Tibial artery (tissue), 4 donors: ENCODE measurements at regions not wholly inside any gene's neighbourhood (a gene's known extent, or its start where the extent isn't known, plus 50 kb on each side); places are given as distances from the start of the nearest gene placed in this dataset.

Experiments
- DNase-seq, 2 donors: peaks; one replicate each; pipeline ENCODE4 v3.0.0-alpha.2; 2019
- H3K27ac ChIP-seq, 2 donors: fragments of 200-600 bp; sonication (generic) in 1 of 2; 1 replicate in 1 of 2; 2 replicates in 1 of 2; pipeline ENCODE4 v1.5.1; 2018 to 2019; ENCODE audit warnings: mild to moderate bottlenecking in 1 of 2
- H3K27me3 ChIP-seq, 2 donors: fragments of 200-600 bp; sonication (generic) in 1 of 2; one replicate each; pipeline versions ENCODE4 v1.5.1 to v1.6.0; 2016 to 2019
- H3K36me3 ChIP-seq, 3 donors: fragments of 200-600 bp; sonication (generic) in 2 of 3; one replicate each; pipeline ENCODE4 v1.5.1; 2016 to 2019; ENCODE audit warnings: mild to moderate bottlenecking in 2 of 3
- H3K4me1 ChIP-seq, 4 donors: fragments of 200-600 bp; sonication (generic) in 2 of 4; 1 replicate in 3 of 4; 2 replicates in 1 of 4; pipeline ENCODE4 v1.5.1; 2016 to 2019
- H3K4me3 ChIP-seq, 2 donors: fragments of 200-600 bp; sonication (generic) in 1 of 2; 1 replicate in 1 of 2; 2 replicates in 1 of 2; pipeline ENCODE4 v1.5.1; 2018 to 2019; ENCODE audit warnings: mild to moderate bottlenecking in 2 of 2
- H3K9me3 ChIP-seq, 3 donors: fragments of 200-600 bp; sonication (generic) in 1 of 3; one replicate each; pipeline ENCODE4 v1.5.1; 2016 to 2019
- intact Hi-C: fragments of 100-400 bp; cut with DNase I; formaldehyde crosslinking; loops from one replicate; pipeline ENCODE4 v1.15.0; 2023; ENCODE audit warnings: low total_unique reads
- TF ChIP-seq, protein P1 (sequence below), 2 experiments: fragments of 200-600 bp in 1 of 2; fragments of 450-650 bp in 1 of 2; IDR thresholded peaks; one replicate each; pipeline ENCODE4 v1.5.1; 2017 to 2019; ENCODE audit warnings: antibody characterized with exemption in 2 of 2, mild to moderate bottlenecking in 1 of 2, moderate library complexity in 1 of 2

GRCh38 chr7:84617265-84618030, 422.9 kb upstream of the SEMA3A start:
- Histone ChIP-seq H3K9me3 (no peaks in the 10 kb centered on the region), H3K27me3 (no peaks in the 10 kb centered on the region), H3K27ac (no peak overlapping the region), H3K4me1 (no peaks in the 10 kb centered on the region), H3K36me3 (no peaks in the 10 kb centered on the region), H3K4me3 (no peak overlapping the region)
- intact Hi-C loops: no loop called here
- TF ChIP-seq, protein P1, sequence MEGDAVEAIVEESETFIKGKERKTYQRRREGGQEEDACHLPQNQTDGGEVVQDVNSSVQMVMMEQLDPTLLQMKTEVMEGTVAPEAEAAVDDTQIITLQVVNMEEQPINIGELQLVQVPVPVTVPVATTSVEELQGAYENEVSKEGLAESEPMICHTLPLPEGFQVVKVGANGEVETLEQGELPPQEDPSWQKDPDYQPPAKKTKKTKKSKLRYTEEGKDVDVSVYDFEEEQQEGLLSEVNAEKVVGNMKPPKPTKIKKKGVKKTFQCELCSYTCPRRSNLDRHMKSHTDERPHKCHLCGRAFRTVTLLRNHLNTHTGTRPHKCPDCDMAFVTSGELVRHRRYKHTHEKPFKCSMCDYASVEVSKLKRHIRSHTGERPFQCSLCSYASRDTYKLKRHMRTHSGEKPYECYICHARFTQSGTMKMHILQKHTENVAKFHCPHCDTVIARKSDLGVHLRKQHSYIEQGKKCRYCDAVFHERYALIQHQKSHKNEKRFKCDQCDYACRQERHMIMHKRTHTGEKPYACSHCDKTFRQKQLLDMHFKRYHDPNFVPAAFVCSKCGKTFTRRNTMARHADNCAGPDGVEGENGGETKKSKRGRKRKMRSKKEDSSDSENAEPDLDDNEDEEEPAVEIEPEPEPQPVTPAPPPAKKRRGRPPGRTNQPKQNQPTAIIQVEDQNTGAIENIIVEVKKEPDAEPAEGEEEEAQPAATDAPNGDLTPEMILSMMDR (IDR thresholded peaks at IDR 0.05): no peak
- no peak for DNase-seq

- Histone ChIP-seq H3K36me3 (no peaks in the 10 kb centered on the region), H3K27me3 (no peaks in the 10 kb centered on the region), H3K4me1 (no peaks in the 10 kb centered on the region), H3K4me3 (no peak overlapping the region), H3K9me3 (no peaks in the 10 kb centered on the region), H3K27ac (no peak overlapping the region)
- TF ChIP-seq, protein P1 (IDR thresholded peaks at IDR 0.05): no peak
- intact Hi-C loops: no loop called here
- no peak for DNase-seq
These were observed 420.4 kb upstream of the SEMA3A start for GRCh38 chr7:84614821-84615501.

- Histone ChIP-seq H3K4me3 (no peak overlapping the region), H3K4me1 (no peaks in the 10 kb centered on the region), H3K9me3 (no peaks in the 10 kb centered on the region), H3K27ac (no peak overlapping the region), H3K27me3 (no peaks in the 10 kb centered on the region), H3K36me3 (no peaks in the 10 kb centered on the region)
- DNase-seq: no peak
- intact Hi-C loops: no loop called here
- TF ChIP-seq, protein P1 (IDR thresholded peaks at IDR 0.05): no peak
These were observed 418.5 kb upstream of the SEMA3A start for GRCh38 chr7:84612981-84613681.

DNA sequence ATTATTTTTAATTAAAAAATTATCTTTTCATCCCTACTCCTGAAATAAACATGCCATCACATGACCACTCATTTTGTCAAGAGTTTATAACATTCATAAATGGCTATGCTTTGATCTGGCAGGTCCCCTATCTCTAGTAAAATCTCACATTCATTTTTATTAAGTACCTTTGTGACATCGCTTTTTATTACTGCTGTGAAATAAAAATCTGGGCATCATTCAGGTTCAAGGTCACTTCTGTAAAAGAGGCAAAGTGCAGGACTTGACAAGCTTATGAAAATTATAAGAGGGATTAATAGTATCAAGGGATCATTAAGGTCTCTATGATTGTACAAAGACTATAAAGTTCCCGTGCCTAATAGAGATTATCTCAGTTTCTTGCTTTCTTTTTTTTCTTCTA, 416.8 kb upstream of the SEMA3A start:
- intact Hi-C loops: no loop called here
- H3K9me3 ChIP-seq: no peaks in the 10 kb centered on the region
- no peak overlapping the region for H3K4me3 ChIP-seq
- no peaks in the 10 kb centered on the region for H3K27me3 ChIP-seq
- H3K27ac ChIP-seq: no peak overlapping the region
- no peaks in the 10 kb centered on the region for H3K4me1 ChIP-seq
- no peaks in the 10 kb centered on the region for H3K36me3 ChIP-seq
- TF ChIP-seq, protein P1 (IDR thresholded peaks at IDR 0.05): no peak
- no peak for DNase-seq

DNA sequence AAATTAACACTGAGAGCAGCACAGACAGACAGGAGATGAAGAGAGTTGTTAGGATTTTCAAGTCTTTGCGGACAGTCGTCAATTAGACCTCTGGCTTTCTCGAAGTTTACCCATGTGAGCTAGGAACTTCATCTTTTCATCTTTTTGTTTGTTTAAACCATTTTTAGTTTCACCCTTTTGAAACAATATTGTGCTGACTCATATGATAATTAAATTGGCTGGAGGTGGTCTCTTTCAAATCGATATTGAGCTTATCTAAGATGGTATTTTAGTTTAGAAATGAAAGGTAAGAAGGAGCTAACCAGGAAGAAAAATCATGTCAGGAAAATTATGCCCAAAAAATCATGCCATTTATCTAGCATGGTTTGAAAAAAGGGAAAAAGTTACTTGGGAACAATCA, 415.8 kb upstream of the SEMA3A start:
- DNase-seq: no peak
- Histone ChIP-seq H3K4me3 (no peak overlapping the region), H3K4me1 (no peaks in the 10 kb centered on the region), H3K36me3 (no peaks in the 10 kb centered on the region), H3K27me3 (no peaks in the 10 kb centered on the region), H3K9me3 (no peaks in the 10 kb centered on the region), H3K27ac (no peak overlapping the region)
- intact Hi-C loops: no loop called here
- TF ChIP-seq, protein P1 (IDR thresholded peaks at IDR 0.05): no peak
